Psoas muscle (tissue), 7 donors: ENCODE measurements at regions not wholly inside any gene's neighbourhood (a gene's known extent, or its start where the extent isn't known, plus 50 kb on each side); places are given as distances from the start of the nearest gene placed in this dataset.
"Not testable (repeated sequence)": the region's sequence is repeated elsewhere in the genome, so short reads cannot be mapped to it uniquely, and the experiment has no call there.

Source experiments
- ATAC-seq, 4 donors: fragments of 200-7000 bp; cut with Tn5 transposase; one replicate each; pipeline ENCODE4 v1.9.1; 2020; ENCODE audit warnings: moderate library complexity in 3 of 4, mild to moderate bottlenecking in 2 of 4
- DNase-seq, 2 donors: peaks; one replicate each; pipeline ENCODE4 v3.0.0-alpha.2; 2020
- H3K27ac ChIP-seq: fragments of 200-600 bp; one replicate; pipeline ENCODE4 v1.8.0; 2022
- H3K27me3 ChIP-seq, 3 donors: fragments of 200-600 bp in 1 of 3; one replicate each; pipeline versions ENCODE4 v1.6.1 to v1.8.0; 2013 to 2022; ENCODE audit warnings: low read length in 2 of 3, mild to moderate bottlenecking in 2 of 3, moderate library complexity in 1 of 3; ENCODE audit not compliant: insufficient read depth in 3 of 3
- H3K36me3 ChIP-seq, 2 donors: fragments of 200-600 bp in 1 of 2; one replicate each; pipeline versions ENCODE4 v1.6.1 to v1.8.0; 2013 to 2022; ENCODE audit warnings: low read depth in 1 of 2, mild to moderate bottlenecking in 1 of 2, moderate library complexity in 1 of 2; ENCODE audit not compliant: insufficient read depth in 1 of 2
- H3K4me1 ChIP-seq: fragments of 200-600 bp; one replicate; pipeline ENCODE4 v1.8.0; 2022
- H3K4me3 ChIP-seq: fragments of 200-600 bp; one replicate; pipeline ENCODE4 v1.8.0; 2022; ENCODE audit warnings: mild to moderate bottlenecking
- H3K9me3 ChIP-seq: fragments of 200-600 bp; one replicate; pipeline ENCODE4 v1.8.0; 2022
- WGBS, 3 donors: extraction: QIAGEN DNeasy Blood & Tissue Kit; methylation state at CpG; one replicate each; pipeline versions ENCODE4 v1.1.6 to v1.1.7; 2013; 5-methylcytosine and 5-hydroxymethylcytosine counted together
- intact Hi-C, 2 donors: fragments of 100-400 bp; cut with DNase I; formaldehyde crosslinking; loops; one replicate each; pipeline versions ENCODE4 v1.11.0 to v1.14.2; 2022
- TF ChIP-seq, protein P1 (sequence below): fragments of 200-600 bp; IDR thresholded peaks from one replicate; pipeline ENCODE4 v1.8.0; 2022; ENCODE audit warnings: antibody characterized with exemption
- donor health status: healthy with polysubstance abuse.
- donor health status: DM: no; HTN: no; CAD: no; lungs with moderate emphysema.
- donor health status: Bipolar disorder and iron deficiency.
- donor health status: healthy.
- donor health status: DM: yes; HTN: yes; CAD: no.
- donor health status: DM: no; HTN: no; CAD: no.
- donor health status: DM: yes; HTN: yes; CAD: no.

DNA sequence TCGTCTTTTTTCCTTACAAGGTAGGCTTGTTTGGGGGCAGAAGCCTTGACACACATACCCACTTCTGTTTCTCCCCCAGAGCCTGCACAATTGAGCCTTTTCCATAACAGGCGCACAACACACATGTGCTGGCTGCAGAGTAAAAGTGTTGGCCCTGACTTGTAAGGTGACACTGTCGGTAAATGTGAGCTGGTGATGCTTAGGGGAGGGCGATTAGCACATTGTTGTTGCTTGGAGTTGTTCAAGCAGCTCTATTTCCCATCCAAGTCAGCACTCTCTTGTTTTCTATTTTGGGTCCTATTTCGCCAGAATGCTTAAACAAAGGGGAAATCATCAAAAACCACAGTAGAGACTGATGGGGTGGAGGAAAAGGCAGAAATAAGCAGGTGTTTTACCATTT is 51.9 kb upstream of the PTPRJ start:
- Histone ChIP-seq H3K4me1 (peaks cover 12% of the 10 kb centered on the region), H3K27me3 (no peaks in the 10 kb centered on the region), H3K27ac (no peak overlapping the region), H3K36me3 (no peaks in the 10 kb centered on the region), H3K4me3 (no peak overlapping the region), H3K9me3 (no peaks in the 10 kb centered on the region)
- WGBS, 3 donors = 25 to 29% (median 28%) methylated on average over 5 of the region's 5 CpGs
- no peak for DNase-seq
- peak in 3 of 4 donors; percentile 67 to 82 (median 74) for ATAC-seq
- intact Hi-C loops = no loop called here
- TF ChIP-seq, protein P1, sequence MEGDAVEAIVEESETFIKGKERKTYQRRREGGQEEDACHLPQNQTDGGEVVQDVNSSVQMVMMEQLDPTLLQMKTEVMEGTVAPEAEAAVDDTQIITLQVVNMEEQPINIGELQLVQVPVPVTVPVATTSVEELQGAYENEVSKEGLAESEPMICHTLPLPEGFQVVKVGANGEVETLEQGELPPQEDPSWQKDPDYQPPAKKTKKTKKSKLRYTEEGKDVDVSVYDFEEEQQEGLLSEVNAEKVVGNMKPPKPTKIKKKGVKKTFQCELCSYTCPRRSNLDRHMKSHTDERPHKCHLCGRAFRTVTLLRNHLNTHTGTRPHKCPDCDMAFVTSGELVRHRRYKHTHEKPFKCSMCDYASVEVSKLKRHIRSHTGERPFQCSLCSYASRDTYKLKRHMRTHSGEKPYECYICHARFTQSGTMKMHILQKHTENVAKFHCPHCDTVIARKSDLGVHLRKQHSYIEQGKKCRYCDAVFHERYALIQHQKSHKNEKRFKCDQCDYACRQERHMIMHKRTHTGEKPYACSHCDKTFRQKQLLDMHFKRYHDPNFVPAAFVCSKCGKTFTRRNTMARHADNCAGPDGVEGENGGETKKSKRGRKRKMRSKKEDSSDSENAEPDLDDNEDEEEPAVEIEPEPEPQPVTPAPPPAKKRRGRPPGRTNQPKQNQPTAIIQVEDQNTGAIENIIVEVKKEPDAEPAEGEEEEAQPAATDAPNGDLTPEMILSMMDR = no peak

DNA sequence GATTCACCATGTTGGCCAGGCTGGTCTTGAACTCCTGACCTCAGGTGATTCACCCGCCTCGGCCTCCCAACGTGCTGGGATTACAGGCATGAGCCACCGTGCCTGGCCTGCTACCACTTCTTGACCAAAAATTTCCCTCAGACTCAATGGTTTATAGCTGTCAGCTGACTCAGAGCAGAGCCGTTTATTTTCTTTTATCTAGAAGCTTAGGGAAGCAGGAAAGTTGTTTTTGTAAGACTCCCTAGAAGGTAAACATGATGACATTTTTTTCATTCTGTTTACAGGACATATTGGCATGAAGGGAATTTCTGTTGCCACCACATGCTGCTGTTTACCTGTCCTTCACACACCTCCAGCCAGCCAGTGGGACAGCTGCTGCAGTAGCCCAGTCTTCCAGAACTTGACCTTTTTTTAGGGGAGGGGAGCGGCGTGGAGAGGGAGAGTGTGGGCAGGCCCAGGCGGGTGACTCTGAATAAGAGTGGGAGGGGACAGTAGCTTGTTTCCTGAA is 56.1 kb upstream of the PTPRJ start:
- no peak overlapping the region for H3K27ac ChIP-seq
- no peak for DNase-seq
- no peaks in the 10 kb centered on the region for H3K9me3 ChIP-seq
- intact Hi-C loops = no loop called here
- no peak overlapping the region for H3K4me3 ChIP-seq
- no peaks in the 10 kb centered on the region for H3K36me3 ChIP-seq
- 50 to 64% (median 52%) methylated on average over 8 of the region's 8 CpGs for WGBS, 3 donors
- peak in 2 of 4 donors; percentile 22 to 30 for ATAC-seq
- H3K4me1 ChIP-seq = peaks cover 12% of the 10 kb centered on the region
- H3K27me3 ChIP-seq = no peaks in the 10 kb centered on the region
- TF ChIP-seq, protein P1 = no peak

DNA sequence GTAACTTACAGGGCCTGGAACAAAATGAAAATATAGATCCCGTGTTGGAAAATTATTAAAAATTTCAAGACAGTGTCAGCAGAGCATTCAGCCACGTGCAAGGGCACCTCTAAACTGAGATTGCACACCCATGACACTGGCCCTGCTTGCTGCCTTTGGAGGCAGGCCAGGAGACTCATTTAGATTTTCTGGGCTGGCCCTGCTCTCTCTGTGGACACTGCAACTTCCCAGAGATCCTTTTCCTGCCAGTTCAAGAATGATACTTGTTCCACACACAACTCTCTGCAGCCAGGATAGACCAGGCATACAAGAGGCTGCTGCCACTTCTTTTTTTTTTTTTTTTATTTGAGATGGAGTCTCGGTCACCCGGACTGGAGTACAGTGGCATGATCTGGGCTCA is 56.7 kb upstream of the PTPRJ start:
- intact Hi-C loops = no loop called here
- peak; percentile 21 to 62 for DNase-seq
- no peaks in the 10 kb centered on the region for H3K27me3 ChIP-seq
- H3K36me3 ChIP-seq = no peaks in the 10 kb centered on the region
- peak; percentile 68 to 84 (median 80) for ATAC-seq
- peaks cover 10% of the 10 kb centered on the region for H3K4me1 ChIP-seq
- 17 to 22% (median 20%) methylated on average over 4 of the region's 4 CpGs for WGBS, 3 donors
- TF ChIP-seq, protein P1 = no peak
- H3K4me3 ChIP-seq = no peak overlapping the region
- no peaks in the 10 kb centered on the region for H3K9me3 ChIP-seq
- H3K27ac ChIP-seq = no peak overlapping the region

DNA sequence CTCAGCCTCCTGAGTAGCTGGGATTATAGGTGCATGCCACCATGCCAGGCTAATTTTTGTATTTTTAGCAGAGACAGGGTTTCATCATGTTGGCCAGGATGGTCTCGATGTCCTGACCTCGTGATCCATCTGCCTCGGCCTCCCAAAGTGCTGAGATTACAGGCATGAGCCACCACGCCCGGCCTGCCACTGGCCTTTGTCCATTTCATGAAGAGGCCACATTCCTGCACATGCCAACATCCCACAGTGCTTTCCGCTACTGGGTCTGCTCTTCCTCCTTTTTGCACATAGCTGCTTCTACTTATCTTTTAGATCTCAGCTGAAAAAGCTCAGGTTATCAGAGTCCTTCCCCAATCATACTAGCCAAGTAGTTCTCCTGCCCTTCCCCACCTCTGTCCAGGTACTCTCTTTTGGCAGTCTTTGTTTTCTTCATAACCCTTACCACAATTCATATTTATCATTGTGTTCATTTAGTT is 59.2 kb upstream of the PTPRJ start:
- intact Hi-C loops, H3K4me1 ChIP-seq, H3K36me3 ChIP-seq, H3K9me3 ChIP-seq, H3K27me3 ChIP-seq, H3K27ac ChIP-seq, DNase-seq, H3K4me3 ChIP-seq, ATAC-seq: not testable (repeated sequence)
- 69 to 88% (median 79%) methylated on average over 6 of the region's 6 CpGs for WGBS, 3 donors

DNA sequence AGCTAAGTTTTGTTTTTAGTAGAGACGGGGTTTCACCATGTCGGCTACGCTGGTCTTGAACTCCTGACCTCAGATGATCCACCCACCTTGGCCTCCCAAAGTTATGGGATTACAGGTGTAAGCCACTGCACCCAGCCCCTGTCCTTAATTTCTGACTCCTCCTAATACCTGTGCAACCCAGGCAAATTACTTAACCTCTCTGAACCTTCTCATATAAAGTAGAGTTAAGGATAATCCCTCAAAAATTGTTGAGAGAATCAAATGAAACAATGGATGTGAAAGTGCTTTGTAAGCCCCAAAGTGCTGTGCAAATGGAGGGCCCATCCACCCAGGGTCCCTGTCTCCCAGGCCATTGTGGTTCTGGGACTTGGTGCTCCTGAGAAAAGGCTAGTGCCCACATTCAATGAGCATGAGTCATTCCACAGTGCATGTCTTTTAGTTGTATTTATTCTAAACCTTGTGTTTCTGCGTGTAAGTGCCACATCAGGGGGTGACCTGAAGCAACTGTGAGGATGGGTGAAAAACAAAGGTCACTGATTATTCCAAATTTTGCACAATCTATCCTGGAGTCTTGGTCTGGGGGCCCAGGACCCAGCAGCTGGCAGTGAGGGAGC is 61.4 kb upstream of the PTPRJ start:
- no peaks in the 10 kb centered on the region for H3K9me3 ChIP-seq
- no peak overlapping the region for H3K27ac ChIP-seq
- 83 to 93% (median 88%) methylated on average over 4 of the region's 4 CpGs for WGBS, 3 donors
- DNase-seq (no peak), ATAC-seq (no peak)
- H3K27me3 ChIP-seq = no peaks in the 10 kb centered on the region
- TF ChIP-seq, protein P1 = no peak
- no peak overlapping the region for H3K4me3 ChIP-seq
- intact Hi-C loops = no loop called here
- H3K36me3 ChIP-seq = no peaks in the 10 kb centered on the region
- H3K4me1 ChIP-seq = peaks cover 5% of the 10 kb centered on the region
